Ishikawa (cell line): ENCODE measurements at regions not wholly inside any gene's neighbourhood (a gene's known extent, or its start where the extent isn't known, plus 50 kb on each side); places are given as distances from the start of the nearest gene placed in this dataset.

Source experiments
- CEBPB ChIP-seq: IDR thresholded peaks from 2 replicates; pipeline ENCODE4 v1.6.1; 2012
- CREB1 ChIP-seq: IDR thresholded peaks from 2 replicates; pipeline ENCODE4 v1.6.1; 2012; ENCODE audit warnings: low read depth
- EGR1 ChIP-seq: IDR thresholded peaks from 2 replicates; pipeline ENCODE4 v1.6.1; 2012
- EP300 ChIP-seq: IDR thresholded peaks from 2 replicates; pipeline ENCODE4 v1.6.1; 2012; ENCODE audit warnings: borderline replicate concordance
- FOXM1 ChIP-seq: IDR thresholded peaks from 2 replicates; pipeline ENCODE4 v1.6.1; 2012; ENCODE audit warnings: low read depth, borderline replicate concordance
- MAX ChIP-seq: IDR thresholded peaks from 2 replicates; pipeline ENCODE4 v1.6.1; 2012
- NFIC ChIP-seq: IDR thresholded peaks from 2 replicates; pipeline ENCODE4 v1.6.1; 2012
- RAD21 ChIP-seq: IDR thresholded peaks from 2 replicates; pipeline ENCODE4 v1.6.1; 2012; ENCODE audit warnings: low read depth
- REST ChIP-seq: IDR thresholded peaks from 2 replicates; pipeline ENCODE4 v1.6.1; 2012; ENCODE audit warnings: low read depth, mild to moderate bottlenecking
- TAF1 ChIP-seq: IDR thresholded peaks from 2 replicates; pipeline ENCODE4 v1.6.1; 2012; ENCODE audit warnings: low read depth, mild to moderate bottlenecking
- TCF12 ChIP-seq: IDR thresholded peaks from 2 replicates; pipeline ENCODE4 v1.6.1; 2012; ENCODE audit warnings: low read depth
- TEAD4 ChIP-seq: IDR thresholded peaks from 2 replicates; pipeline ENCODE4 v1.6.1; 2012
- USF1 ChIP-seq: IDR thresholded peaks from 2 replicates; pipeline ENCODE4 v1.6.1; 2012
- YY1 ChIP-seq: IDR thresholded peaks from 2 replicates; pipeline ENCODE4 v1.6.1; 2012; ENCODE audit warnings: low read depth
- ZBTB7A ChIP-seq: IDR thresholded peaks from 2 replicates; pipeline ENCODE4 v1.6.1; 2012; ENCODE audit warnings: low read depth

- TF ChIP-seq TEAD4: no peak
- TF ChIP-seq USF1: no peak
- no peak for TF ChIP-seq CREB1
- TF ChIP-seq YY1: no peak
- TF ChIP-seq RAD21: no peak
- TF ChIP-seq EGR1: no peak
- TF ChIP-seq NFIC: no peak
- no peak for TF ChIP-seq MAX
- TF ChIP-seq EP300: no peak
- TF ChIP-seq ZBTB7A: no peak
- no peak for TF ChIP-seq CEBPB
- TF ChIP-seq REST: no peak
- no peak for TF ChIP-seq TCF12
- no peak for TF ChIP-seq FOXM1
These were observed 125.9 kb upstream of the MYCN start for GRCh38 chr2:15814403-15814802.

- TF ChIP-seq NFIC (no peak), ZBTB7A (no peak), TCF12 (no peak), MAX (no peak), TEAD4 (no peak), USF1 (no peak), EP300 (no peak), CREB1 (no peak), RAD21 (no peak)
These were observed 125.4 kb upstream of the MYCN start for GRCh38 chr2:15814946-15815345.

GRCh38 chr2:15816226-15816625 is 124.1 kb upstream of the MYCN start:
- TF ChIP-seq TCF12 (no peak), TAF1 (no peak), EP300 (no peak), EGR1 (no peak), CREB1 (no peak), MAX (no peak), RAD21 (no peak), TEAD4 (no peak), ZBTB7A (no peak), NFIC (no peak), USF1 (no peak)

GRCh38 chr2:15816674-15817406 is 123.5 kb upstream of the MYCN start:
- TF ChIP-seq YY1 (no peak), USF1 (no peak), MAX (no peak), RAD21 (peak; percentile 30; the same call in 1 of the 2 replicates), TAF1 (no peak)

- TF ChIP-seq YY1 (no peak), CREB1 (no peak), CEBPB (no peak), REST (no peak), TCF12 (no peak), EP300 (no peak), TEAD4 (no peak), FOXM1 (no peak), NFIC (no peak), ZBTB7A (no peak), USF1 (no peak), EGR1 (no peak), MAX (no peak), TAF1 (no peak), RAD21 (no peak)
These were observed 122.6 kb upstream of the MYCN start for GRCh38 chr2:15817748-15818147.
